Smooth muscle cell (in vitro differentiated cells): ENCODE measurements at regions not wholly inside any gene's neighbourhood (a gene's known extent, or its start where the extent isn't known, plus 50 kb on each side); places are given as distances from the start of the nearest gene placed in this dataset.
A peak's percentile ranks its signal among the peaks of the same experiment; 100 is the strongest.

Experiments used
- DNase-seq: peaks from one replicate; lab custom pipeline; 2025; ENCODE audit not compliant: unreplicated experiment; lab: John Stamatoyannopoulos, UW
- H2AFZ ChIP-seq: fragments of 200-600 bp; sonication (generic); 2 replicates; pipeline ENCODE4 v1.6.0; 2016; ENCODE audit warnings: antibody characterized with exemption, low read depth, mild to moderate bottlenecking
- H3F3A ChIP-seq: fragments of 200-600 bp; sonication (generic); 2 replicates; pipeline ENCODE4 v1.6.0; 2017; ENCODE audit warnings: antibody characterized with exemption, low read depth
- H3K27ac ChIP-seq: fragments of 200-600 bp; sonication (generic); 2 replicates; pipeline ENCODE4 v1.5.1; 2016; ENCODE audit warnings: low read depth, mild to moderate bottlenecking
- H3K27me3 ChIP-seq: fragments of 200-600 bp; sonication (generic); 2 replicates; pipeline ENCODE4 v1.6.1; 2016; ENCODE audit warnings: low read depth, mild to moderate bottlenecking
- H3K36me3 ChIP-seq: fragments of 200-600 bp; sonication (generic); 2 replicates; pipeline ENCODE4 v1.5.1; 2016; ENCODE audit warnings: low read depth
- H3K4me1 ChIP-seq: fragments of 200-600 bp; sonication (generic); 2 replicates; pipeline ENCODE4 v1.5.1; 2016; ENCODE audit warnings: low read depth
- H3K4me2 ChIP-seq: fragments of 200-600 bp; sonication (generic); 2 replicates; pipeline ENCODE4 v1.6.0; 2016; ENCODE audit warnings: mild to moderate bottlenecking
- H3K4me3 ChIP-seq: fragments of 200-600 bp; sonication (generic); 2 replicates; pipeline ENCODE4 v1.5.1; 2016; ENCODE audit warnings: mild to moderate bottlenecking
- H3K79me2 ChIP-seq: fragments of 200-600 bp; sonication (generic); 2 replicates; pipeline ENCODE4 v1.6.0; 2016; ENCODE audit warnings: low read depth, mild to moderate bottlenecking
- H3K9ac ChIP-seq: fragments of 200-600 bp; sonication (generic); 2 replicates; pipeline ENCODE4 v1.6.0; 2016; ENCODE audit warnings: low read depth
- H3K9me3 ChIP-seq: fragments of 200-600 bp; sonication (generic); replicated peaks from 2 replicates; pipeline ENCODE4 v1.5.1; 2016; ENCODE audit warnings: low read depth
- H4K20me1 ChIP-seq: fragments of 200-600 bp; sonication (generic); 2 replicates; pipeline ENCODE4 v1.6.0; 2016; ENCODE audit warnings: low read depth
- WGBS: methylation state at CpG from one replicate; pipeline ENCODE4 v1.1.7; 2016; ENCODE audit warnings: low lambda C conversion rate; 5-methylcytosine and 5-hydroxymethylcytosine counted together
- TF ChIP-seq, protein P1 (sequence below): fragments of 200-600 bp; sonication (generic); IDR thresholded peaks from 2 replicates; pipeline ENCODE4 v1.5.1; 2017; ENCODE audit warnings: borderline replicate concordance, mild to moderate bottlenecking, antibody characterized with exemption; ENCODE audit not compliant: insufficient read depth, poor library complexity, severe bottlenecking

DNA sequence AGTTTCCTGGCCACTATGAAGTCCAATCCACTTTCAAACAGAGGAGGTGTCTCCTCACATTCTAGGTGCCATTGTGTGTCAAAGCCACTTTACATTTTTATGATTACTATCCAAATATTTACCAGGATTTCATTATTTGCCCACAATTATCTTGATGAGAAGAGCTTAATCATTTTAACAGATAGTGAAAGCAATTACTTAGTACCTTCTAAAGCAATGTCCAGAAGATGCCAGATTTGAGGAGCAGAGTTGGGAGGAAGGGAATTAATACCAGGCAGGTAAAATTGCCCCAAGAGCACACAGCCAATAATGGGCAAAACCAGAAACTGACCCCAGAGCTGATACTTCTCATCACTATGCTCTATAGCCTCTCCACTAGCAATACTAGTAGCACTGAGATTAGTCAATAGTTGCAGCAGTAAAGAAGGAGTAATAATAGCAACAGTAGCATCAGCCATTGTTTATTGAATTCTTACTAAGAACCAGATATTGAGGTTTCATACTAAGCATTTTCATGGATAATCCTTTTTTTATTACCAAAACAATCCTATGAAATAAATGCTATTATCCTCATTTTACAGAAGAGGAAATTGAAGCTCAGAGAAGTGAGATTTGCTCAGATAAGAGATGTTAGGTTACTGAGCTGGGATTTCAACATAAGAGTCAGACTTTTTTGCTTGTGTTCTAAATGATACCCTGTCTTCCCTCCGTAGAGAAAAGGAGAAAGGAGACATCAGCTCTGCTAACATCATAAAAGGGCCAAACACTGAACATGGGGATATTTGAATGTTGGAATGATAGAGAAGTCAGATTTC, 509.3 kb upstream of the CFAP20DC start:
- Histone ChIP-seq H3K79me2 (no peaks in the 10 kb centered on the region), H3F3A (no peaks in the 10 kb centered on the region), H2AFZ (no peak overlapping the region), H3K9ac (peak overlapping the region; percentile 42), H3K4me3 (no peak overlapping the region), H3K4me2 (peak overlapping the region; percentile 49), H4K20me1 (no peaks in the 10 kb centered on the region), H3K27me3 (no peaks in the 10 kb centered on the region), H3K4me1 (no peaks in the 10 kb centered on the region), H3K27ac (peak overlapping the region; percentile 83), H3K9me3 (no peaks in the 10 kb centered on the region), H3K36me3 (no peaks in the 10 kb centered on the region)
- no peak for DNase-seq
- 22% methylated on average over 1 of the region's 1 CpG for WGBS
- TF ChIP-seq, protein P1, sequence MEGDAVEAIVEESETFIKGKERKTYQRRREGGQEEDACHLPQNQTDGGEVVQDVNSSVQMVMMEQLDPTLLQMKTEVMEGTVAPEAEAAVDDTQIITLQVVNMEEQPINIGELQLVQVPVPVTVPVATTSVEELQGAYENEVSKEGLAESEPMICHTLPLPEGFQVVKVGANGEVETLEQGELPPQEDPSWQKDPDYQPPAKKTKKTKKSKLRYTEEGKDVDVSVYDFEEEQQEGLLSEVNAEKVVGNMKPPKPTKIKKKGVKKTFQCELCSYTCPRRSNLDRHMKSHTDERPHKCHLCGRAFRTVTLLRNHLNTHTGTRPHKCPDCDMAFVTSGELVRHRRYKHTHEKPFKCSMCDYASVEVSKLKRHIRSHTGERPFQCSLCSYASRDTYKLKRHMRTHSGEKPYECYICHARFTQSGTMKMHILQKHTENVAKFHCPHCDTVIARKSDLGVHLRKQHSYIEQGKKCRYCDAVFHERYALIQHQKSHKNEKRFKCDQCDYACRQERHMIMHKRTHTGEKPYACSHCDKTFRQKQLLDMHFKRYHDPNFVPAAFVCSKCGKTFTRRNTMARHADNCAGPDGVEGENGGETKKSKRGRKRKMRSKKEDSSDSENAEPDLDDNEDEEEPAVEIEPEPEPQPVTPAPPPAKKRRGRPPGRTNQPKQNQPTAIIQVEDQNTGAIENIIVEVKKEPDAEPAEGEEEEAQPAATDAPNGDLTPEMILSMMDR = no peak

DNA sequence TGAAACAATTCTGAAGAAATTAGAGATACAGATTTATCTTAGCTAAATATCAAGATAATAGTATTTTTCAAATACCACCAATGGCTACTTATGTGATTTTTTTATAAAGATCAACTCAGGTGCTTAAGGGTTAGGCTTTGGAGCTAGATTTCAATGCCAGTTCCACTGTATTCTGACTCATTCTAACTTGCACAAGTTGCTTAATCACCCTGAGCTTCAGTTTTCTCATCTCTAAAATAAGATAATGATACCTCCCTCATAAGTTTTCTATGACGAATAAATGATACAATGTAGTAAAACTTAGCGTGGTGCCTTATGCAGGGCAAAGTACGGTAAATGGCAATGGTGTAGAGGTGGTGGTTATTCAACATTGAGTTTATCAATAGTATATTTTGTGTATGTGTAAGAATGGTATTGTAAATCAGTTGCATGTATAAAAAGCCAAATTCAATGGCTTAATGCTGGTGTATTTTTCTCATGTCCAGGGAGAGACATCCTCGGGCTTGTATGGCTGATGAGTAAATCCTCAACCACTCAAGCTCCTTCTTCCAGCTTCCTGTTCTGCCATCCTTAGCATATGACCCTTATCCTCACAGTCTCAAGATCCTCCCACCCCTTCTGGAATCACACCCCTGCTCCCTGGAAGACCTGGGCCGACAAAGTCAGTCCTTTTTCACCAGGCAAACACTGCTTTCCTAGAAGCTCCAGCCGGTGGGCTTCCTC, 505.9 kb upstream of the CFAP20DC start:
- Histone ChIP-seq H3K36me3 (no peaks in the 10 kb centered on the region), H4K20me1 (no peaks in the 10 kb centered on the region), H3K4me3 (no peak overlapping the region), H3K9ac (no peak overlapping the region), H3K27ac (no peak overlapping the region), H3K79me2 (no peaks in the 10 kb centered on the region), H3F3A (no peaks in the 10 kb centered on the region), H3K9me3 (no peaks in the 10 kb centered on the region), H3K4me1 (no peaks in the 10 kb centered on the region), H3K4me2 (no peak overlapping the region), H3K27me3 (no peaks in the 10 kb centered on the region), H2AFZ (no peak overlapping the region)
- TF ChIP-seq, protein P1 = no peak
- 75% methylated on average over 6 of the region's 6 CpGs for WGBS
- no peak for DNase-seq

DNA sequence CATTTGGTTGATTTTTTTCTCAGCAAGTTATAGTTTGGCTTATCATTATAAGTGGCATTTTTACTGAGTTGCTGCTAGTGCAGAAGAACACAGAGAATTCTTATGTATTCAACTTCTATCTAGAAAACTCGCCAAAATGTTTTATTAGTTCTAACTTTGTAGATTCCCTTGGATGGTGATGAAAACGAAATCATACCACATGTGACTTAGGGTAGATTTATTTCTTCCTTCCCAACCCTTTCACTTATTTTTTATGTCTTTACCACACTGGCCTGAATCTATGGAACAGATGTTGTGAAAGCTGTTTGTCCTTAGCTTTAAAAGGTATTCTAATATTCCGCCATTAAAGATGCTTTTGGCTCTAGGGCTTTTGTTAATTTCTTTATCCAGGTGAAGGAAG, 503.3 kb upstream of the CFAP20DC start:
- Histone ChIP-seq H3K4me2 (no peak overlapping the region), H3K9me3 (no peaks in the 10 kb centered on the region), H3K4me1 (peaks cover 15% of the 10 kb centered on the region), H3K9ac (no peak overlapping the region), H4K20me1 (no peaks in the 10 kb centered on the region), H3K79me2 (no peaks in the 10 kb centered on the region), H3F3A (no peaks in the 10 kb centered on the region), H3K36me3 (no peaks in the 10 kb centered on the region), H2AFZ (no peak overlapping the region), H3K4me3 (no peak overlapping the region), H3K27me3 (no peaks in the 10 kb centered on the region), H3K27ac (no peak overlapping the region)
- WGBS = 75% methylated on average over 3 of the region's 3 CpGs
- TF ChIP-seq, protein P1 = no peak
- DNase-seq = no peak
